ENCODE measurements at regions not wholly inside any gene's neighbourhood (a gene's known extent, or its start where the extent isn't known, plus 50 kb on each side); places are given as distances from the start of the nearest gene placed in this dataset.
A peak's percentile ranks its signal among the peaks of the same experiment; 100 is the strongest.
"Not testable (repeated sequence)": the region's sequence is repeated elsewhere in the genome, so short reads cannot be mapped to it uniquely, and the experiment has no call there.

- no peak for DNase-seq
These were observed 392.1 kb upstream of the FRG1 start for GRCh38 chr4:189548484-189549125.

GRCh38 chr4:189551931-189552670 lies 388.6 kb upstream of the FRG1 start:
- DNase-seq = not testable (repeated sequence)

- DNase-seq = not testable (repeated sequence)
These were observed 380.1 kb upstream of the FRG1 start for GRCh38 chr4:189560605-189561004.

GRCh38 chr4:189563751-189564150 lies 376.9 kb upstream of the FRG1 start:
- DNase-seq = not testable (repeated sequence)

GRCh38 chr4:189566271-189566670 lies 374.4 kb upstream of the FRG1 start:
- DNase-seq = not testable (repeated sequence)

- not testable (repeated sequence) for DNase-seq
These were observed 373.8 kb upstream of the FRG1 start for GRCh38 chr4:189566900-189567299.

GRCh38 chr4:189579645-189580044 lies 361.0 kb upstream of the FRG1 start:
- not testable (repeated sequence) for DNase-seq

GRCh38 chr4:189586908-189587632 lies 353.6 kb upstream of the FRG1 start:
- peak; percentile 38 for DNase-seq

GRCh38 chr4:189589201-189589600 lies 351.5 kb upstream of the FRG1 start:
- DNase-seq = not testable (repeated sequence)

GRCh38 chr4:189592890-189593289 lies 347.8 kb upstream of the FRG1 start:
- DNase-seq = no peak

GRCh38 chr4:189597341-189597740 lies 343.3 kb upstream of the FRG1 start:
- no peak for DNase-seq

- DNase-seq = no peak
These were observed 340.4 kb upstream of the FRG1 start for GRCh38 chr4:189600264-189600663.

GRCh38 chr4:189600718-189601435 lies 339.8 kb upstream of the FRG1 start:
- DNase-seq = no peak

GRCh38 chr4:189602827-189603226 lies 337.8 kb upstream of the FRG1 start:
- DNase-seq = not testable (repeated sequence)

- not testable (repeated sequence) for DNase-seq
These were observed 330.1 kb upstream of the FRG1 start for GRCh38 chr4:189610571-189610970.

- DNase-seq = peak; percentile 30
These were observed 327.5 kb upstream of the FRG1 start for GRCh38 chr4:189613207-189613606.

GRCh38 chr4:189615217-189615663 lies 325.4 kb upstream of the FRG1 start:
- DNase-seq = no peak

- DNase-seq = not testable (repeated sequence)
These were observed 322.9 kb upstream of the FRG1 start for GRCh38 chr4:189617741-189618140.

GRCh38 chr4:189619441-189620250 lies 321.0 kb upstream of the FRG1 start:
- not testable (repeated sequence) for DNase-seq

GRCh38 chr4:189622574-189622973 lies 318.1 kb upstream of the FRG1 start:
- not testable (repeated sequence) for DNase-seq

GRCh38 chr4:189627041-189627440 lies 313.6 kb upstream of the FRG1 start:
- not testable (repeated sequence) for DNase-seq

- DNase-seq = not testable (repeated sequence)
These were observed 310.9 kb upstream of the FRG1 start for GRCh38 chr4:189629733-189630132.
